ENCODE measurements at regions not wholly inside any gene's neighbourhood (a gene's known extent, or its start where the extent isn't known, plus 50 kb on each side); places are given as distances from the start of the nearest gene placed in this dataset.
"Not testable (repeated sequence)": the region's sequence is repeated elsewhere in the genome, so short reads cannot be mapped to it uniquely, and the experiment has no call there.

GRCh38 chr6:66494643-66495042 is 787.6 kb upstream of the EYS start:
- DNase-seq, result not testable (repeated sequence)

GRCh38 chr6:66489269-66489987 is 782.4 kb upstream of the EYS start:
- DNase-seq, result no peak

GRCh38 chr6:66481216-66481615 is 774.2 kb upstream of the EYS start:
- DNase-seq, result no peak

- DNase-seq, result peak; percentile 17
Observed at GRCh38 chr6:66478705-66479104, 771.7 kb upstream of the EYS start.

- DNase-seq, result no peak
Observed at GRCh38 chr6:66435321-66435720, 728.3 kb upstream of the EYS start.

- no peak for DNase-seq
Observed at GRCh38 chr6:66429210-66429609, 722.2 kb upstream of the EYS start.

GRCh38 chr6:66423047-66423446 is 716.0 kb upstream of the EYS start:
- no peak for DNase-seq

- DNase-seq, result no peak
Observed at GRCh38 chr6:66421570-66421969, 714.5 kb upstream of the EYS start.

- no peak for DNase-seq
Observed at GRCh38 chr6:66418906-66419305, 711.9 kb upstream of the EYS start.

- no peak for DNase-seq
Observed at GRCh38 chr6:66403966-66404365, 696.9 kb upstream of the EYS start.

- DNase-seq, result no peak
Observed at GRCh38 chr6:66402873-66403272, 695.8 kb upstream of the EYS start.

GRCh38 chr6:66396549-66396948 is 689.5 kb upstream of the EYS start:
- no peak for DNase-seq

GRCh38 chr6:66396145-66396544 is 689.1 kb upstream of the EYS start:
- DNase-seq, result no peak

GRCh38 chr6:66390393-66390792 is 683.4 kb upstream of the EYS start:
- DNase-seq, result no peak

- DNase-seq, result no peak
Observed at GRCh38 chr6:66376001-66376400, 669.0 kb upstream of the EYS start.

- no peak for DNase-seq
Observed at GRCh38 chr6:66369407-66369806, 662.4 kb upstream of the EYS start.

- DNase-seq, result no peak
Observed at GRCh38 chr6:66362888-66363287, 655.9 kb upstream of the EYS start.

- no peak for DNase-seq
Observed at GRCh38 chr6:66361886-66362285, 654.9 kb upstream of the EYS start.

GRCh38 chr6:66357781-66358180 is 650.8 kb upstream of the EYS start:
- DNase-seq, result no peak

- DNase-seq, result no peak
Observed at GRCh38 chr6:66355471-66355870, 648.4 kb upstream of the EYS start.

GRCh38 chr6:66344796-66345195 is 637.8 kb upstream of the EYS start:
- DNase-seq, result no peak

- DNase-seq, result no peak
Observed at GRCh38 chr6:66340736-66341135, 633.7 kb upstream of the EYS start.

GRCh38 chr6:66336176-66336575 is 629.1 kb upstream of the EYS start:
- DNase-seq, result no peak

- DNase-seq, result no peak
Observed at GRCh38 chr6:66328200-66328599, 621.2 kb upstream of the EYS start.

GRCh38 chr6:66326228-66326627 is 619.2 kb upstream of the EYS start:
- no peak for DNase-seq

All from NCI-H524 treated with DMSO at 0.1 percent for 48 hours (cell line).